ENCODE measurements at regions not wholly inside any gene's neighbourhood (a gene's known extent, or its start where the extent isn't known, plus 50 kb on each side); places are given as distances from the start of the nearest gene placed in this dataset.
"Not testable (repeated sequence)": the region's sequence is repeated elsewhere in the genome, so short reads cannot be mapped to it uniquely, and the experiment has no call there.

- DNase-seq: no peak
These were observed 185.6 kb downstream of the INSC start for GRCh38 chr11:15300341-15300740.

- no peak for DNase-seq
These were observed 192.9 kb downstream of the INSC start for GRCh38 chr11:15307619-15308024.

- DNase-seq: no peak
These were observed 194.1 kb downstream of the INSC start for GRCh38 chr11:15308840-15309239.

- DNase-seq: no peak
These were observed 194.6 kb downstream of the INSC start for GRCh38 chr11:15309296-15309695.

DNA sequence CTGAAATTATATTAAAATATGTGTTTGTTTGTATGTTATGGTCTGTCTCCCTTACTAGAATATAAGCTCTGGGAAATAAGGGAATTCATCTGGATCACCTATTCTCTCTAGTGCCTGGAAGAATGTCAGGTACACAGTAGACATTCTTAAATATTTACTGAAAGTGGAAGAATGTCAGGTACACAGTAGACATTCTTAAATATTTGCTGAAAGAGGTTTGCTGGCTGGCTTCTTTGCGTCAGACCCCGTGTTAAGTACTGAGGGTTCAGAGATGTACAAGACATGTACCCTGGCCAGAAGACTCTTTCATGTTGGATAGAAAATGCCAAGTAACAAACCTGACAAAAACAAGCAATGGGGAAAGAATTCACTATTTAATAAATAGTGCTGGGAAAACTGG, 199.1 kb downstream of the INSC start:
- no peak for DNase-seq

DNA sequence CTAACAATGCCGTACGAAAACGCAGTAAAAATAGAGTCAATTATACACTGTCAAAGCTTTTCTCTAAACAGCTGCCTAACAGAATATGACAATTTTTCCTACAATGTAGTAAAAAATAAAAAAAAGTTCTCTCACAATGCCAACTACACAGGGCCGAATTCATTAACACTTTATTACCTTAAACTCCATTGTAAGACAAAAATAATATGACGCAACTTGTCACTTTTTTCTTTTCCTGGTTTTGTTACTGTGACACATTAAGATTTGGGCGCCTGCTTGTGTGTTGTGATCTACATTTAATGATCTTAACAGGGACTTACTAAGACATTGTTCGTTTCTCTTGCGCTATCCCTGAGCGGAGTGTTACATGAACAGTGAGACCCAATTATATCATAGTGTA, 204.1 kb downstream of the INSC start:
- DNase-seq: no peak

DNA sequence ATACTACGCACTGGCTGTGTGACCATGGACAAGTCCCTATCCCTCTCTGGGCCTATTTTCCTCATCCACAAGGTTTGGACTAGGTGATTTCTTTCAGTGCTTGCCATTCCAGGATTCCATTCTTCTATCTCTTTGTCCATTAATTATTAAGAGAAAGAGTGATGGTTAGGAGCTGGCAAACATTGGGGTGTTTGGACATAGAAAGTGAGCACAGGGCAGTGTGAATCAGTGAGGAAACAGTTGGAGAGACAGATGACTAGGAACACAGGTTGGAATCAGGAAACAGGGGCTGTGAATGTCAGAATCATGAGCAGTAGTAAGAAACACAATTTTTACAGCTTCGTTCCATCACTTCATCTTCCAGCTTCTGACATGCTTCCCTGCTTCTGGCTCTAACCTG, 211.8 kb downstream of the INSC start:
- no peak for DNase-seq

- DNase-seq: no peak
These were observed 213.1 kb downstream of the INSC start for GRCh38 chr11:15327786-15328231.

GRCh38 chr11:15333407-15333806, 218.7 kb downstream of the INSC start:
- DNase-seq: no peak

GRCh38 chr11:15334766-15335165, 220.0 kb downstream of the INSC start:
- DNase-seq: no peak

- DNase-seq: no peak
These were observed 221.3 kb downstream of the INSC start for GRCh38 chr11:15336021-15336420.

GRCh38 chr11:15339302-15339701, 224.6 kb downstream of the INSC start:
- DNase-seq: no peak

DNA sequence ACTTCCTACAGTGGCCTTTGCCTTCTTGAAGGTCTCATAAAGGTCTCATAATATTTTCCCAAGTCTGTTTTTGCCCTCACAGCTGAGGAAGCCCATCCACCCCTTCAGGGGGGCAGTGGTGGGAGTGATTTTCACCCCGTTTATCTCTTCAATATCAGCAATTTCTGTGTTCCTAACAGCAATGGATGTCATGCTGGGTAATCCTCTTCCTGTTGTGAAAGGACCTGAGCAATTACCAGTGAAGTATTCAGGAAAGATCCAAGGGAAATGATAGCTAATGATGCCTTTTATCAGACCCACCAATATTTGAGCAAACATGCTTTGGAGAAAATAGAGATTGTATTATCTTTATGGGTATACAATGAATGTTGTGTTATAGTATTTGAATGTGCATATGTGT, 226.9 kb downstream of the INSC start:
- DNase-seq: no peak

- no peak for DNase-seq
These were observed 227.4 kb downstream of the INSC start for GRCh38 chr11:15342163-15342562.

GRCh38 chr11:15346907-15347306, 232.2 kb downstream of the INSC start:
- DNase-seq: no peak

- DNase-seq: no peak
These were observed 233.4 kb downstream of the INSC start for GRCh38 chr11:15347969-15348734.

- no peak for DNase-seq
These were observed 234.7 kb downstream of the INSC start for GRCh38 chr11:15349413-15349812.

DNA sequence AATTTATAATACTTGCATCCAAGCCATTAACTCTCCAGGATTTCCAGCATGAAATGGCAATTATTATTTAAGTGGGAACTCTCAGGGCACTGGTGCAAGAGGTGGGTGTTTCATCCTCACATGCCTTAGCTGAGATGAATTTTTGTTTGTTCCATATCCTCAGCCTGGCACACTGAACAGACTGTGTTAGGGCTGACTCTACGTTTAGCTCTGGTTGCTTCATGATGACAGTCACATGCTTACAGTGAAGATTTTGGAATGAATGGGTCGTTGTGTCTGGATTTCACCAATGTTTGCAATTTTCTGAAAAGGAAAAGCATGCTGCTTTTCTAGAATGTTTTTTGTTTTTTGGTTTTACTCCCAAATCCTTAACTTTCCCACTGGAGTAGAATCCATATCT, 246.6 kb downstream of the INSC start:
- DNase-seq: no peak

GRCh38 chr11:15365286-15365685, 250.6 kb downstream of the INSC start:
- DNase-seq: not testable (repeated sequence)

- DNase-seq: no peak
These were observed 253.0 kb downstream of the INSC start for GRCh38 chr11:15367695-15368094.

GRCh38 chr11:15370495-15371147, 255.9 kb downstream of the INSC start:
- no peak for DNase-seq

DNA sequence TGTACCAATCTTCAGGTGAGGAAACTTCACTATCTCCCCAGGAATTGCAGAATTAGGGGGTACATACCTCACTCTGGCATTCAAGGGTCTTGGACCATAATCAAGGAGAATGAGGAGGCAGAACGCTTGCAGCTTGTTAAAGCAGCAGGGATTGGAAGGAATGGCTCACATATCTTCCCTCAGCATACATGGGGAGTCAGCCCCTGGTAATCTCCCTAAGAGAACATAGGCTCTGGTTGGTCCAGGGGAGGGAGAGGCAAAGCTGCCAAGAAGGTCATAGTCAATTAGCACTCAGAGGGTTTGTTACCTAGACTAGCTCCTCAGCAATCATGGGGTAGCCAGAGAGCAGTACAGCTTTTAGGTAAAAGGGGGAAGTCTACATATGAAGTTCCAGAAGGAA, 256.8 kb downstream of the INSC start:
- DNase-seq: no peak

- no peak for DNase-seq
These were observed 259.7 kb downstream of the INSC start for GRCh38 chr11:15374418-15374817.

DNA sequence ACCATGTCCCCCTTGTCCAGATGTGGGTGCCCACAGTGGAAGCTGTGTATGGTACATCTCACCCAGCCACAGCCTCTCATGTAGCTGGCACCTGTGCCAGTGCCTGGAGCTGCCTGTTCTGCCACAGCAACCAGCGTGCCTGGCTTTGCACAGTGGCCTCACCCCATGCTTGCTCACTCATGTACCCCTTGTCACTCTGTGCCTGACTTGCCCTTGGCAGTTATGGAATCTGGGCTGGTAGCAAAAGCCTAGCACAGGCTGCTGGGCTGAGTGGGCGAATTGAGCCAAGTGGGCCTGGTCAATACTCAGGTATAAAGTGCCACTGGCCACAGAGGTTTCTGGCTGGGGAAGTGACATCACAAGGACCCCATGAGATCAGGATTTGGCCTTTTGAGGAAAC, 264.2 kb downstream of the INSC start:
- no peak for DNase-seq

DNA sequence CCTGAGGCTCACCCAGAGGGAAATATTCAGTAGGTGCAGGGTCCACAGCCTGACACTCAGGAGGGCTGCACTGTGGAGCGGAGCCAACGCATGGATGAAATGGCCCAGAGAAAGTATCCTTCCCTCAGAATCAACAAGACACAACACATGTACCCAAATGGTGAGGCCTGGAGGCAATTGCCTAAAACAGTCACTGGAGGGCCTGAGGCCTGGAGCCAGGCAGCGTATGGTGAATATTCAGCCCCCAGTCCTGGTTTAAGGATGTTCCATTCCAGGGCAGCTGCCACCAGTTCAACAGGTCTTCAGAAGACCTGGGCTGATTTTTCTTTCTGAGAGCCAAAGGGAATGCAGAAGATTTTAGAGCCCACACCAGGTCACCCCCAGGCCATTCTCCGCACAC, 264.8 kb downstream of the INSC start:
- DNase-seq: no peak

Data from activated effector memory CD4-positive, alpha-beta T cell treated with anti-CD3 and anti-CD28 coated beads, Interleukin-2, amount 50 U/mL, for 16 hours (primary cell).